ENCODE measurements at regions not wholly inside any gene's neighbourhood (a gene's known extent, or its start where the extent isn't known, plus 50 kb on each side); places are given as distances from the start of the nearest gene placed in this dataset.

DNA sequence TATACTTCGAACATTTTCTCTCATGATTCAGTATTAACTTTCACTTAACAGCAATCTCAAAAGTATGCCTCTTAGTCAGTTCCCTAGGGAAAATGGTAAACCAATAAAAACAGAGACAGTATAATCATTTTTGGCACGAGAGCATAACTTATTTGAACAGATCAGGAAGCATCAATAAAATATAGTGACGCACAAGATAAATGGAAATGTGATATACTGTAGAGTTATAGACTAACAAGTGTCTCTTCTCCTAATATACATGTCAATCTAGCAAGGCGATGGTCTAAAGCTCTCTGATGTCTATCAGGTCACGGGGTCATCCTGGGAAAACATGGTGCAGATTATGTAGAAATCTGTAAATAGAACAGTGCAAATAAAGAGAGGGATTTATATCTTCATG is 131.6 kb downstream of the HGF start:
- Histone ChIP-seq H3K4me3 (ENCODE audit: low read depth in 1 of 3, low read length in 3 of 3) (no peak overlapping the region), H3K27ac (ENCODE audit: low read depth in 1 of 2, low read length in 2 of 2) (no peak overlapping the region), H3K9me3 (ENCODE audit: control insufficient read depth in 4 of 4, low read length in 3 of 4) (no peaks in the 10 kb centered on the region), H3K36me3 (ENCODE audit: control insufficient read depth in 4 of 4, insufficient read depth in 3 of 4, low read depth in 1 of 4, low read length in 3 of 4) (no peaks in the 10 kb centered on the region), H3K27me3 (ENCODE audit: control insufficient read depth in 4 of 4, insufficient read depth in 4 of 4, low read length in 3 of 4) (no peaks in the 10 kb centered on the region), H3K9ac (ENCODE audit: low read depth in 1 of 2, low read length in 2 of 2) (no peak overlapping the region), H3K4me1 (ENCODE audit: control insufficient read depth in 4 of 4, insufficient read depth in 4 of 4, low read length in 3 of 4) (no peaks in the 10 kb centered on the region)
- no peak for DNase-seq (ENCODE audit: low spot score)
- WGBS = 42% methylated on average over 5 of the region's 5 CpGs
- TF ChIP-seq SP1 (IDR thresholded peaks at IDR 0.05) (no peak), FOXA1 (IDR thresholded peaks at IDR 0.05) (no peak), TAF1 (conservative IDR thresholded peaks at IDR 0.05) (no peak), HNF4G (IDR thresholded peaks at IDR 0.05) (no peak), JUND (IDR thresholded peaks at IDR 0.05) (no peak), YY1 (IDR thresholded peaks at IDR 0.05) (no peak), RXRA (IDR thresholded peaks at IDR 0.05) (no peak)
- TF ChIP-seq, protein P1, sequence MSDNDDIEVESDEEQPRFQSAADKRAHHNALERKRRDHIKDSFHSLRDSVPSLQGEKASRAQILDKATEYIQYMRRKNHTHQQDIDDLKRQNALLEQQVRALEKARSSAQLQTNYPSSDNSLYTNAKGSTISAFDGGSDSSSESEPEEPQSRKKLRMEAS (IDR thresholded peaks at IDR 0.05) = no peak
- TF ChIP-seq, protein P2, sequence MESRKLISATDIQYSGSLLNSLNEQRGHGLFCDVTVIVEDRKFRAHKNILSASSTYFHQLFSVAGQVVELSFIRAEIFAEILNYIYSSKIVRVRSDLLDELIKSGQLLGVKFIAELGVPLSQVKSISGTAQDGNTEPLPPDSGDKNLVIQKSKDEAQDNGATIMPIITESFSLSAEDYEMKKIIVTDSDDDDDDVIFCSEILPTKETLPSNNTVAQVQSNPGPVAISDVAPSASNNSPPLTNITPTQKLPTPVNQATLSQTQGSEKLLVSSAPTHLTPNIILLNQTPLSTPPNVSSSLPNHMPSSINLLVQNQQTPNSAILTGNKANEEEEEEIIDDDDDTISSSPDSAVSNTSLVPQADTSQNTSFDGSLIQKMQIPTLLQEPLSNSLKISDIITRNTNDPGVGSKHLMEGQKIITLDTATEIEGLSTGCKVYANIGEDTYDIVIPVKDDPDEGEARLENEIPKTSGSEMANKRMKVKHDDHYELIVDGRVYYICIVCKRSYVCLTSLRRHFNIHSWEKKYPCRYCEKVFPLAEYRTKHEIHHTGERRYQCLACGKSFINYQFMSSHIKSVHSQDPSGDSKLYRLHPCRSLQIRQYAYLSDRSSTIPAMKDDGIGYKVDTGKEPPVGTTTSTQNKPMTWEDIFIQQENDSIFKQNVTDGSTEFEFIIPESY (IDR thresholded peaks at IDR 0.05) = no peak
- TF ChIP-seq, protein P3, sequence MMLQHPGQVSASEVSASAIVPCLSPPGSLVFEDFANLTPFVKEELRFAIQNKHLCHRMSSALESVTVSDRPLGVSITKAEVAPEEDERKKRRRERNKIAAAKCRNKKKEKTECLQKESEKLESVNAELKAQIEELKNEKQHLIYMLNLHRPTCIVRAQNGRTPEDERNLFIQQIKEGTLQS (IDR thresholded peaks at IDR 0.05) = no peak

DNA sequence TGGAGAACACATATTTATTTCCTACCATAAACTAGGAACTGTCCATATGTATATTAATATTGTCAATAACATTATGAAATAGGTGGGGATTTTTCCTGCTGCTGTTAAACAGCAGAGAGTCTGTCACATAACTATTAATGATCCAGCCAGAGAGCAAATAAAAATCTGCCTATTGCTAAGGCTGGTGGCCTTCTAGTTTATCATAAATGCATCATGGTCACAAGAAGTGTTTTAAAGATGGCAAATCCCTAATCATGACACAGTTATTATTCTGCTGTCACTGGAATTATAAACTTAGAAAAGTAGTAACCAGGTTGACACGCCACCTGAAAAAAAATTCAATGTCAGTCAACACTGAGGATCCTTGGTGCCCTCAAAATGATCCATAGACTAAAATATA is 132.3 kb downstream of the HGF start:
- Histone ChIP-seq H3K9ac (ENCODE audit: low read depth in 1 of 2, low read length in 2 of 2) (no peak overlapping the region), H3K9me3 (ENCODE audit: control insufficient read depth in 4 of 4, low read length in 3 of 4) (no peaks in the 10 kb centered on the region), H3K4me3 (ENCODE audit: low read depth in 1 of 3, low read length in 3 of 3) (no peak overlapping the region), H3K4me1 (ENCODE audit: control insufficient read depth in 4 of 4, insufficient read depth in 4 of 4, low read length in 3 of 4) (no peaks in the 10 kb centered on the region), H3K27ac (ENCODE audit: low read depth in 1 of 2, low read length in 2 of 2) (no peak overlapping the region), H3K27me3 (ENCODE audit: control insufficient read depth in 4 of 4, insufficient read depth in 4 of 4, low read length in 3 of 4) (no peaks in the 10 kb centered on the region), H3K36me3 (ENCODE audit: control insufficient read depth in 4 of 4, insufficient read depth in 3 of 4, low read depth in 1 of 4, low read length in 3 of 4) (no peaks in the 10 kb centered on the region)
- TF ChIP-seq, protein P4, sequence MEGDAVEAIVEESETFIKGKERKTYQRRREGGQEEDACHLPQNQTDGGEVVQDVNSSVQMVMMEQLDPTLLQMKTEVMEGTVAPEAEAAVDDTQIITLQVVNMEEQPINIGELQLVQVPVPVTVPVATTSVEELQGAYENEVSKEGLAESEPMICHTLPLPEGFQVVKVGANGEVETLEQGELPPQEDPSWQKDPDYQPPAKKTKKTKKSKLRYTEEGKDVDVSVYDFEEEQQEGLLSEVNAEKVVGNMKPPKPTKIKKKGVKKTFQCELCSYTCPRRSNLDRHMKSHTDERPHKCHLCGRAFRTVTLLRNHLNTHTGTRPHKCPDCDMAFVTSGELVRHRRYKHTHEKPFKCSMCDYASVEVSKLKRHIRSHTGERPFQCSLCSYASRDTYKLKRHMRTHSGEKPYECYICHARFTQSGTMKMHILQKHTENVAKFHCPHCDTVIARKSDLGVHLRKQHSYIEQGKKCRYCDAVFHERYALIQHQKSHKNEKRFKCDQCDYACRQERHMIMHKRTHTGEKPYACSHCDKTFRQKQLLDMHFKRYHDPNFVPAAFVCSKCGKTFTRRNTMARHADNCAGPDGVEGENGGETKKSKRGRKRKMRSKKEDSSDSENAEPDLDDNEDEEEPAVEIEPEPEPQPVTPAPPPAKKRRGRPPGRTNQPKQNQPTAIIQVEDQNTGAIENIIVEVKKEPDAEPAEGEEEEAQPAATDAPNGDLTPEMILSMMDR (IDR thresholded peaks at IDR 0.05; ENCODE audit: low read depth, low read length, missing input control) = no peak
- no peak for TF ChIP-seq SP1 (IDR thresholded peaks at IDR 0.05)
- TF ChIP-seq FOXA2 (IDR thresholded peaks at IDR 0.05) = no peak
- no peak for TF ChIP-seq HNF4A (conservative IDR thresholded peaks at IDR 0.05)
- no peak for TF ChIP-seq HNF4G (IDR thresholded peaks at IDR 0.05)
- no peak for TF ChIP-seq JUND (IDR thresholded peaks at IDR 0.05)
- TF ChIP-seq NR2F2 (IDR thresholded peaks at IDR 0.05) = no peak
- no peak for DNase-seq (ENCODE audit: low spot score)
- WGBS = 98% methylated on average over 1 of the region's 1 CpG

DNA sequence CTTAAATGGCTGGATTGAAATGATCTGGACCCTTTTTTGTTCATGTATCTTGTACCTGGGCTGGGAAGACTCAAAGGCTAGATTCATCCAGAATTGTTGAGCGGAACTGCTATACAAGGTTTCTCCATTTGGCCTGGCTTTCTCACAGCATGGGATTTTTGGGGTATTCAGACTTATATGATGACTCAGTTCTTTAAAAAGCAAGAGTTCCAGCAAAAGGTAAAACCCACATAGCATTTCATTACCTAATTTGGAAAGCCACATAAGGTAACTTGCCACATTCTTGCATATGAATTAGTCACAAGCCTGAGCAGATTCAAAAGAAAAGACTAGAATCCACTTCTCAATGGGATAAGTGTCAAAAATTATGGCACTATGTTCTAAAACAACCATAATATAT is 137.4 kb downstream of the HGF start:
- Histone ChIP-seq H3K4me1 (ENCODE audit: control insufficient read depth in 4 of 4, insufficient read depth in 4 of 4, low read length in 3 of 4) (no peaks in the 10 kb centered on the region), H3K27ac (ENCODE audit: low read depth in 1 of 2, low read length in 2 of 2) (no peak overlapping the region), H3K4me3 (ENCODE audit: low read depth in 1 of 3, low read length in 3 of 3) (no peak overlapping the region), H3K36me3 (ENCODE audit: control insufficient read depth in 4 of 4, insufficient read depth in 3 of 4, low read depth in 1 of 4, low read length in 3 of 4) (no peaks in the 10 kb centered on the region), H3K9me3 (ENCODE audit: control insufficient read depth in 4 of 4, low read length in 3 of 4) (no peaks in the 10 kb centered on the region), H3K9ac (ENCODE audit: low read depth in 1 of 2, low read length in 2 of 2) (no peak overlapping the region), H3K27me3 (ENCODE audit: control insufficient read depth in 4 of 4, insufficient read depth in 4 of 4, low read length in 3 of 4) (no peaks in the 10 kb centered on the region)
- DNase-seq (ENCODE audit: low spot score) = no peak
- 93% methylated on average over 1 of the region's 1 CpG for WGBS
- TF ChIP-seq EGR1 (IDR thresholded peaks at IDR 0.05; ENCODE audit: low read depth in 2 of 2) (no peak), GABPA (IDR thresholded peaks at IDR 0.05 in 1 of 2, conservative IDR thresholded peaks at IDR 0.05 in 1 of 2) (no peak)
